ENCODE measurements at regions not wholly inside any gene's neighbourhood (a gene's known extent, or its start where the extent isn't known, plus 50 kb on each side); places are given as distances from the start of the nearest gene placed in this dataset.

GRCh38 chr2:234691968-234692955, 195.4 kb upstream of the ARL4C start:
- TF ChIP-seq CTCF (conservative IDR thresholded peaks at IDR 0.05): no peak
- H3K27ac ChIP-seq: peak overlapping the region; percentile 98

GRCh38 chr2:234691214-234691575, 194.3 kb upstream of the ARL4C start:
- no peak for TF ChIP-seq CTCF (conservative IDR thresholded peaks at IDR 0.05)
- peak overlapping the region; percentile 98 for H3K27ac ChIP-seq

- no peak for TF ChIP-seq CTCF (conservative IDR thresholded peaks at IDR 0.05)
- peak overlapping the region; percentile 98 for H3K27ac ChIP-seq
Observed at GRCh38 chr2:234690569-234691213, 193.8 kb upstream of the ARL4C start.

GRCh38 chr2:234689911-234690379, 193.1 kb upstream of the ARL4C start:
- peak overlapping the region; percentile 98 for H3K27ac ChIP-seq
- TF ChIP-seq CTCF (conservative IDR thresholded peaks at IDR 0.05): no peak

GRCh38 chr2:234687718-234688475, 191.0 kb upstream of the ARL4C start:
- peak overlapping the region; percentile 98; the same call in 1 of the 2 replicates for H3K27ac ChIP-seq
- TF ChIP-seq CTCF (conservative IDR thresholded peaks at IDR 0.05): no peak

- H3K27ac ChIP-seq: no peak overlapping the region
- no peak for TF ChIP-seq CTCF (conservative IDR thresholded peaks at IDR 0.05)
Observed at GRCh38 chr2:234686088-234686890, 189.4 kb upstream of the ARL4C start.

Measured in VCaP (cell line).